NCI-H510A treated with DMSO at 0.1 percent for 48 hours (cell line): ENCODE measurements at regions not wholly inside any gene's neighbourhood (a gene's known extent, or its start where the extent isn't known, plus 50 kb on each side); places are given as distances from the start of the nearest gene placed in this dataset.
"Not testable (repeated sequence)": the region's sequence is repeated elsewhere in the genome, so short reads cannot be mapped to it uniquely, and the experiment has no call there.

ENCODE experiments used
- DNase-seq: peaks from one replicate; lab custom pipeline; 2025; lab: John Stamatoyannopoulos, UW

- DNase-seq, result no peak
These were observed 106.1 kb upstream of the CDH9 start for GRCh38 chr5:27144456-27144855.

- DNase-seq, result no peak
These were observed 102.4 kb upstream of the CDH9 start for GRCh38 chr5:27140831-27141230.

- no peak for DNase-seq
These were observed 92.2 kb upstream of the CDH9 start for GRCh38 chr5:27130587-27130986.

GRCh38 chr5:27129926-27130325 lies 91.5 kb upstream of the CDH9 start:
- DNase-seq, result no peak

GRCh38 chr5:27125856-27126255 lies 87.5 kb upstream of the CDH9 start:
- DNase-seq, result no peak

- DNase-seq, result no peak
These were observed 86.2 kb upstream of the CDH9 start for GRCh38 chr5:27124590-27124989.

- not testable (repeated sequence) for DNase-seq
These were observed 81.4 kb upstream of the CDH9 start for GRCh38 chr5:27119736-27120321.

- no peak for DNase-seq
These were observed 65.1 kb upstream of the CDH9 start for GRCh38 chr5:27103486-27103885.

GRCh38 chr5:27095761-27096160 lies 57.4 kb upstream of the CDH9 start:
- DNase-seq, result not testable (repeated sequence)

- no peak for DNase-seq
These were observed 54.9 kb upstream of the CDH9 start for GRCh38 chr5:27093279-27093678.

- no peak for DNase-seq
These were observed 53.5 kb upstream of the CDH9 start for GRCh38 chr5:27091858-27092257.

GRCh38 chr5:27088822-27089221 lies 50.4 kb upstream of the CDH9 start:
- not testable (repeated sequence) for DNase-seq
